GM19463 (cell line): ENCODE measurements at regions not wholly inside any gene's neighbourhood (a gene's known extent, or its start where the extent isn't known, plus 50 kb on each side); places are given as distances from the start of the nearest gene placed in this dataset.

Experiments
- ATAC-seq: cut with Tn5 transposase; IDR thresholded peaks from one replicate; pipeline ENCODE4 v1.9.1; 2021; ENCODE audit warnings: mild to moderate bottlenecking, moderate library complexity; ENCODE audit not compliant: unreplicated experiment

- ATAC-seq: no peak
Measured at GRCh38 chr13:74891610-74892009, 590.4 kb downstream of the TBC1D4 start.

- ATAC-seq: no peak
Measured at GRCh38 chr13:74889321-74889720, 592.6 kb downstream of the TBC1D4 start.

GRCh38 chr13:74886502-74886901, 595.5 kb downstream of the TBC1D4 start:
- no peak for ATAC-seq

- no peak for ATAC-seq
Measured at GRCh38 chr13:74883834-74884233, 598.1 kb downstream of the TBC1D4 start.

GRCh38 chr13:74871369-74872070, 610.4 kb downstream of the TBC1D4 start:
- ATAC-seq: no peak

GRCh38 chr13:74870865-74871264, 611.1 kb downstream of the TBC1D4 start:
- no peak for ATAC-seq

GRCh38 chr13:74869846-74870245, 612.1 kb downstream of the TBC1D4 start:
- ATAC-seq: no peak

- ATAC-seq: no peak
Measured at GRCh38 chr13:74868049-74868448, 613.9 kb downstream of the TBC1D4 start.

- no peak for ATAC-seq
Measured at GRCh38 chr13:74867460-74867859, 614.5 kb downstream of the TBC1D4 start.

GRCh38 chr13:74866101-74866500, 615.9 kb downstream of the TBC1D4 start:
- no peak for ATAC-seq

- no peak for ATAC-seq
Measured at GRCh38 chr13:74865656-74866055, 616.3 kb downstream of the TBC1D4 start.

- ATAC-seq: no peak
Measured at GRCh38 chr13:74860789-74861188, 621.2 kb downstream of the TBC1D4 start.

- no peak for ATAC-seq
Measured at GRCh38 chr13:74850893-74851292, 631.1 kb downstream of the TBC1D4 start.

GRCh38 chr13:74847966-74848365, 634.0 kb downstream of the TBC1D4 start:
- no peak for ATAC-seq

- no peak for ATAC-seq
Measured at GRCh38 chr13:74845806-74846205, 636.2 kb downstream of the TBC1D4 start.

- ATAC-seq: no peak
Measured at GRCh38 chr13:74841651-74842050, 640.3 kb downstream of the TBC1D4 start.

- no peak for ATAC-seq
Measured at GRCh38 chr13:74841123-74841522, 640.8 kb downstream of the TBC1D4 start.

GRCh38 chr13:74839656-74840055, 642.3 kb downstream of the TBC1D4 start:
- ATAC-seq: no peak

- ATAC-seq: no peak
Measured at GRCh38 chr13:74838096-74838495, 643.9 kb downstream of the TBC1D4 start.

- ATAC-seq: no peak
Measured at GRCh38 chr13:74836628-74837027, 645.3 kb downstream of the TBC1D4 start.

GRCh38 chr13:74835579-74835978, 646.4 kb downstream of the TBC1D4 start:
- ATAC-seq: no peak

GRCh38 chr13:74825938-74826246, 656.1 kb downstream of the TBC1D4 start:
- ATAC-seq: no peak
